Astrocyte of the spinal cord (primary cell): ENCODE measurements at regions not wholly inside any gene's neighbourhood (a gene's known extent, or its start where the extent isn't known, plus 50 kb on each side); places are given as distances from the start of the nearest gene placed in this dataset.

ENCODE experiments used
- DNase-seq: peaks from one replicate; pipeline ENCODE4 v3.0.0; 2011; ENCODE audit warnings: low read depth, low spot score
- H3K4me3 ChIP-seq: 2 replicates; pipeline ENCODE4 v1.5.1; 2011; ENCODE audit warnings: low read depth, mild to moderate bottlenecking, low read length, moderate library complexity
- CTCF ChIP-seq: IDR thresholded peaks from 2 replicates; pipeline ENCODE4 v1.5.1; 2012; ENCODE audit warnings: low read depth, mild to moderate bottlenecking, low read length, inconsistent platforms
- in situ Hi-C: cut with HindIII; loops from 2 replicates; pipeline ENCODE4 v1.10.0; 2017; ENCODE audit warnings: low sequenced_read_pairs

GRCh38 chr22:48205161-48205560 is 1442.7 kb downstream of the TBC1D22A start:
- no peak overlapping the region for H3K4me3 ChIP-seq
- in situ Hi-C loops: no loop called here
- no peak for DNase-seq
- TF ChIP-seq CTCF: no peak

GRCh38 chr22:48204296-48204695 is 1441.8 kb downstream of the TBC1D22A start:
- TF ChIP-seq CTCF: no peak

GRCh38 chr22:48199667-48200066 is 1437.2 kb downstream of the TBC1D22A start:
- in situ Hi-C loops: no loop called here
- H3K4me3 ChIP-seq: no peak overlapping the region
- TF ChIP-seq CTCF: no peak
- DNase-seq: no peak

More at GRCh38 chr22:48204296-48204695, 1441.8 kb downstream of the TBC1D22A start:
- DNase-seq: no peak
- in situ Hi-C loops: no loop called here
- no peak overlapping the region for H3K4me3 ChIP-seq

- no peak for DNase-seq
- TF ChIP-seq CTCF: no peak
- in situ Hi-C loops: no loop called here
- H3K4me3 ChIP-seq: no peak overlapping the region
These were observed 1436.3 kb downstream of the TBC1D22A start for GRCh38 chr22:48198489-48199459.

- no peak for TF ChIP-seq CTCF
- DNase-seq: no peak
- no peak overlapping the region for H3K4me3 ChIP-seq
- in situ Hi-C loops: no loop called here
These were observed 1434.8 kb downstream of the TBC1D22A start for GRCh38 chr22:48197189-48197690.

GRCh38 chr22:48192920-48193319 is 1430.5 kb downstream of the TBC1D22A start:
- H3K4me3 ChIP-seq: no peak overlapping the region
- TF ChIP-seq CTCF: no peak
- no peak for DNase-seq
- in situ Hi-C loops: no loop called here
